Peyer's patch (tissue), 4 donors: ENCODE measurements at regions not wholly inside any gene's neighbourhood (a gene's known extent, or its start where the extent isn't known, plus 50 kb on each side); places are given as distances from the start of the nearest gene placed in this dataset.
"Not testable (repeated sequence)": the region's sequence is repeated elsewhere in the genome, so short reads cannot be mapped to it uniquely, and the experiment has no call there.

Experiments
- POLR2A ChIP-seq, 2 donors: fragments of 450-650 bp; IDR thresholded peaks; one replicate each; pipeline ENCODE4 v1.5.1; 2017; ENCODE audit warnings: antibody characterized with exemption in 2 of 2, mild to moderate bottlenecking in 2 of 2, moderate library complexity in 2 of 2
- TF ChIP-seq, protein P1 (sequence below), 6 experiments: fragments of 450-650 bp in 4 of 6; fragments of 200-600 bp in 2 of 6; sonication (generic) in 1 of 6; IDR thresholded peaks; one replicate each; pipeline ENCODE4 v1.5.1; 2017 to 2019; ENCODE audit warnings: antibody characterized with exemption in 6 of 6, mild to moderate bottlenecking in 3 of 6, moderate library complexity in 1 of 6

DNA sequence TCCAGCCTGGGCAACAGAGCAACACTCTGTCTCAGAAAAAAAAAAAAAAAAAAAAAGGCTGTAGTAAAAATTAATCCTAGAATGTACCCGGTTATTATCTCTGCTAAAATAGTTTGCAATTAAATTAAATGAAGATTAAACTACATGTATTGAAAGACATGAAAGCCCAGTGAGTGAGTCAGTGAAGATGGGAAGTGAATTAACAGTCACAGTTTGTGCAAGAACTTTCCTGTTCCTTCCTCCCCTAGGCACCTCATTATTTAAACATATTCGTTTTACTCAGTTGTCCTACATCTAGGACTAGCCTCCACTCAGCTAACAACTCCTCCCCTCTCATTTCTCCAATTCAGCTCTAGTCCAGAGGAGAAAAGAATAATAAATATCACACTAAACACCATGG lies 88.2 kb downstream of the CDRT15L2 start:
- TF ChIP-seq POLR2A (IDR thresholded peaks at IDR 0.05): not testable (repeated sequence)
- TF ChIP-seq, protein P1, sequence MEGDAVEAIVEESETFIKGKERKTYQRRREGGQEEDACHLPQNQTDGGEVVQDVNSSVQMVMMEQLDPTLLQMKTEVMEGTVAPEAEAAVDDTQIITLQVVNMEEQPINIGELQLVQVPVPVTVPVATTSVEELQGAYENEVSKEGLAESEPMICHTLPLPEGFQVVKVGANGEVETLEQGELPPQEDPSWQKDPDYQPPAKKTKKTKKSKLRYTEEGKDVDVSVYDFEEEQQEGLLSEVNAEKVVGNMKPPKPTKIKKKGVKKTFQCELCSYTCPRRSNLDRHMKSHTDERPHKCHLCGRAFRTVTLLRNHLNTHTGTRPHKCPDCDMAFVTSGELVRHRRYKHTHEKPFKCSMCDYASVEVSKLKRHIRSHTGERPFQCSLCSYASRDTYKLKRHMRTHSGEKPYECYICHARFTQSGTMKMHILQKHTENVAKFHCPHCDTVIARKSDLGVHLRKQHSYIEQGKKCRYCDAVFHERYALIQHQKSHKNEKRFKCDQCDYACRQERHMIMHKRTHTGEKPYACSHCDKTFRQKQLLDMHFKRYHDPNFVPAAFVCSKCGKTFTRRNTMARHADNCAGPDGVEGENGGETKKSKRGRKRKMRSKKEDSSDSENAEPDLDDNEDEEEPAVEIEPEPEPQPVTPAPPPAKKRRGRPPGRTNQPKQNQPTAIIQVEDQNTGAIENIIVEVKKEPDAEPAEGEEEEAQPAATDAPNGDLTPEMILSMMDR (IDR thresholded peaks at IDR 0.05): not testable (repeated sequence)
